ENCODE measurements at regions not wholly inside any gene's neighbourhood (a gene's known extent, or its start where the extent isn't known, plus 50 kb on each side); places are given as distances from the start of the nearest gene placed in this dataset.
A peak's percentile ranks its signal among the peaks of the same experiment; 100 is the strongest.

- DNase-seq (ENCODE audit: low read depth, low spot score), result no peak
- no peak overlapping the region for H3K27ac ChIP-seq
Observed at GRCh38 chr5:133680830-133681565, 68.7 kb upstream of the FSTL4 start.

- no peak for DNase-seq (ENCODE audit: low read depth, low spot score)
- no peak overlapping the region for H3K27ac ChIP-seq
Observed at GRCh38 chr5:133679534-133679933, 67.2 kb upstream of the FSTL4 start.

GRCh38 chr5:133675376-133676154 lies 63.2 kb upstream of the FSTL4 start:
- H3K27ac ChIP-seq, result no peak overlapping the region
- no peak for DNase-seq (ENCODE audit: low read depth, low spot score)

GRCh38 chr5:133670336-133670735 lies 58.0 kb upstream of the FSTL4 start:
- no peak overlapping the region for H3K27ac ChIP-seq
- DNase-seq (ENCODE audit: low read depth, low spot score), result no peak

DNA sequence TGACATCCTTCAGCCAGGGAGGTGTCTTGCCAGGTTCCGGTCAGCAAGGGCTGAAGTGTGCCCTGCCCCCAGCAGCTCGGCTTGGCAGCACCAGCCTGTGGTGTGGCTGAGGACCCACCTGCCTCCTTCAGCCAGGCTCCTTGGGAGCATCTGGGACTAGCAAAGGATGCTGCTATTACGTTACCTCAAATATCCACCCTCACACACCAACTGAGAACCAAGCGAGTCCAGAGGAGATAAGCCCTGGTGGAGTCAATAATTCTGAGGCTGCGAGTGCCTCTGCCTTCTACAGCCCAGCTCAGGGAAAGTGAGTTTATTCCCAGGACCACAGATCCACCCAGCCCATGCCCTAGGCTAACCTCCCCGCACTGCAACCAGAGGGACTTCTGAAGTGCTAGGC lies 57.1 kb upstream of the FSTL4 start:
- no peak for DNase-seq (ENCODE audit: low read depth, low spot score)

DNA sequence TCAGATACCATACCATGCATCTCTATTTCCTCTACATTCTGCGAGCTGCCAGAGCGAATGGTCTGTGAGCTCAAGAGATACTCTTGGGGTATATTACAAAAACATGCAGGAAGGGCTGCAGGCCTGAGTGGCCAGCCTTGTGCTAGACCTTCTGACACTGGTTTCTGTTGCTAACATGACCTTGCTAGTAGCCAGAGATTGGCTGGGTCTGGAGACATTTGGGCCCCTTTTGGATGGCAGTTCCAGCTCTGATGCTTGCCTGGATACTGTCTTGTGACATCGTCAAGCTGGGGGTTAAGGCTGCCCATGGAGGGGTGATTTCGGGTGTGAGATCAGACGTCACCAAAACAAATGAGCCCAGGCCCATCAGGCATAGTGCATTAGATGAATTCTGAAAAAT lies 56.1 kb upstream of the FSTL4 start:
- DNase-seq (ENCODE audit: low read depth, low spot score), result no peak
- H3K27ac ChIP-seq, result no peak overlapping the region

More for the DNA sequence above, 57.1 kb upstream of the FSTL4 start:
- no peak overlapping the region for H3K27ac ChIP-seq

- no peak overlapping the region for H3K27ac ChIP-seq
- no peak for DNase-seq (ENCODE audit: low read depth, low spot score)
Observed at GRCh38 chr5:133667217-133667616, 54.9 kb upstream of the FSTL4 start.

DNA sequence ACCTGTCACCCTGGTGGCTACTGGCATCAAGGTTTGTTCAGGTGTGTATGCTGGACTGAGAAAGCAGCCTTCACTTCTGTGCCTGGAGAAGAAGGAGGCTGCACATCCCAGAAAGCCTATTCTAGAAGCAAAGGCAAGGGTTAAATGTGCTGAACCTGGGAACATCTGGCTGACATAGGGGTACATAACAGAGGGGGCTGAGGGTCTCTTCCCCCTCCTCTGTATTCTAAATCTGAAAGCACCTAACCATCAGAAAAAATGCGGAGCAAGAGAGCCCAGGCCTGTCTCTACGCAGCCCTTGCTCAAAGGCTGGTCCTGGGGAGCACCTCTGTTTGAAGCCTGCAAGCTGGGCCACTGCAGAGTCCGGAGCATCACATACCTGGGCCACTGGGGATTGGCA lies 53.2 kb upstream of the FSTL4 start:
- DNase-seq (ENCODE audit: low read depth, low spot score), result no peak

DNA sequence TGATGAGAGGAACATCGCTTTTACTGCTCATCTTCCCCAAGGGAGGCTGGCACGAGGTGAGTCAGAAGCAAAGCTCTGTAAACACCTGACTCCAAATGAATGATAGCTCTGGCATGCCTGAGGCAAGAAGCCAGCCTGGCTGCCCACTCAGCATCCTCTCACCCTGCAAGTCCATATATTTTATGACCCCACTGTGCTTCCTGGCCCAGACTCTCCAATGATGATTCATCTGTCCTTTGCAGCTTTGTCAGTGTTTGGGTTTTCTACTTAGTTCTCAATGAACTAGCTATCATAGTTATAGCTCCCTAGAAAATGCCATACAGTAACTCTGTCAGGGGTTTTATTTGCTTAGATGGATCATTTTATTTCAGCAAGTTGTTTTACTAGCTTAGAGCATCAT lies 52.1 kb upstream of the FSTL4 start:
- peak; percentile 88 for DNase-seq (ENCODE audit: low read depth, low spot score)
- H3K27ac ChIP-seq, result peak overlapping the region; percentile 37

More for the DNA sequence above, 53.2 kb upstream of the FSTL4 start:
- no peak overlapping the region for H3K27ac ChIP-seq

GRCh38 chr5:133663397-133664054 lies 51.2 kb upstream of the FSTL4 start:
- DNase-seq (ENCODE audit: low read depth, low spot score), result no peak
- H3K27ac ChIP-seq, result peak overlapping the region; percentile 37

GRCh38 chr5:133662578-133662977 lies 50.2 kb upstream of the FSTL4 start:
- H3K27ac ChIP-seq, result no peak overlapping the region
- peak; percentile 58 for DNase-seq (ENCODE audit: low read depth, low spot score)

All from epithelial cell of prostate (primary cell).